ENCODE measurements at regions not wholly inside any gene's neighbourhood (a gene's known extent, or its start where the extent isn't known, plus 50 kb on each side); places are given as distances from the start of the nearest gene placed in this dataset.

DNA sequence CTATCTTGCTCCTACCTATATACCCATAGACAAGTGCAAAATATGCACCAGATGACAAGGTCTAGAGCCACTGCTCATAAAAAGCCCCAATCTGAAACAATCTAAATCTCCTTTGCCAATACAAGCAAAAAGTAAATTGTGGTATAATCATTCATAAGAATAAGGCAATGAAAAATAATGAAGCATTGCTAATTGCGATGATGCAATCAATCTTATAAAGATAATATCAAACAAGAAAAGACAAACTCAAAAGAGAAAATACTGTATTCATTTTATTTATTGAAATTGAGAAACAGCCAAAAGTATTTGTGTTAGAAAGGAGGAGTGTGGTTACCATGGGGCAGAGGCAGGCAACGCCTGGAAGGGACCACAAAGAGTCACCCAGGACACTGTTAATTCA is 175.9 kb upstream of the GYPC start:
- TF ChIP-seq, protein P1, sequence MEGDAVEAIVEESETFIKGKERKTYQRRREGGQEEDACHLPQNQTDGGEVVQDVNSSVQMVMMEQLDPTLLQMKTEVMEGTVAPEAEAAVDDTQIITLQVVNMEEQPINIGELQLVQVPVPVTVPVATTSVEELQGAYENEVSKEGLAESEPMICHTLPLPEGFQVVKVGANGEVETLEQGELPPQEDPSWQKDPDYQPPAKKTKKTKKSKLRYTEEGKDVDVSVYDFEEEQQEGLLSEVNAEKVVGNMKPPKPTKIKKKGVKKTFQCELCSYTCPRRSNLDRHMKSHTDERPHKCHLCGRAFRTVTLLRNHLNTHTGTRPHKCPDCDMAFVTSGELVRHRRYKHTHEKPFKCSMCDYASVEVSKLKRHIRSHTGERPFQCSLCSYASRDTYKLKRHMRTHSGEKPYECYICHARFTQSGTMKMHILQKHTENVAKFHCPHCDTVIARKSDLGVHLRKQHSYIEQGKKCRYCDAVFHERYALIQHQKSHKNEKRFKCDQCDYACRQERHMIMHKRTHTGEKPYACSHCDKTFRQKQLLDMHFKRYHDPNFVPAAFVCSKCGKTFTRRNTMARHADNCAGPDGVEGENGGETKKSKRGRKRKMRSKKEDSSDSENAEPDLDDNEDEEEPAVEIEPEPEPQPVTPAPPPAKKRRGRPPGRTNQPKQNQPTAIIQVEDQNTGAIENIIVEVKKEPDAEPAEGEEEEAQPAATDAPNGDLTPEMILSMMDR (IDR thresholded peaks at IDR 0.05): no peak
- TF ChIP-seq POLR2A (IDR thresholded peaks at IDR 0.05) (no peak), POLR2AphosphoS5 (IDR thresholded peaks at IDR 0.05) (no peak), EP300 (IDR thresholded peaks at IDR 0.05) (no peak)
